GM12872 (cell line): ENCODE measurements at regions not wholly inside any gene's neighbourhood (a gene's known extent, or its start where the extent isn't known, plus 50 kb on each side); places are given as distances from the start of the nearest gene placed in this dataset.

Experiments used
- TF ChIP-seq, protein P1 (sequence below): IDR thresholded peaks from 3 replicates; pipeline ENCODE4 v1.5.1; 2011; ENCODE audit warnings: low read depth, mild to moderate bottlenecking, low read length, moderate library complexity; ENCODE audit not compliant: insufficient read depth

DNA sequence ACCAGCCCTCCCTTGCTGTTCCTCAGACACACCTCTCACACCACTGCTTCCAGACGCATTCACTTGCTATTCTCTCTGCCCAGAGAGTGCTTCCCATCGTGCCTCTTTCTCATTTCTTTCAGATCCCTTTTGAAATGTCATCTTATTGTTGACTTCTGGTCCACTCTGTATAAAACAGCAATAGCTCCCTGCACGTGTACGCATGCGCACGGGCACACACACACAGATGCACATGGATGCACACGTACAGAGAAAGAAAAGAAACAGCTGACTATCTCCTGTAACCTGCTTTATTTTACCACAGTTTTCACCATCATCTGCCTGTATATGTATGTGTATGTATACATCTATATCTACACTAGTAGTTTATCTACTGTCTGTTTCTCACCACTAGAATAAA lies 285.9 kb upstream of the NR5A2 start:
- TF ChIP-seq, protein P1, sequence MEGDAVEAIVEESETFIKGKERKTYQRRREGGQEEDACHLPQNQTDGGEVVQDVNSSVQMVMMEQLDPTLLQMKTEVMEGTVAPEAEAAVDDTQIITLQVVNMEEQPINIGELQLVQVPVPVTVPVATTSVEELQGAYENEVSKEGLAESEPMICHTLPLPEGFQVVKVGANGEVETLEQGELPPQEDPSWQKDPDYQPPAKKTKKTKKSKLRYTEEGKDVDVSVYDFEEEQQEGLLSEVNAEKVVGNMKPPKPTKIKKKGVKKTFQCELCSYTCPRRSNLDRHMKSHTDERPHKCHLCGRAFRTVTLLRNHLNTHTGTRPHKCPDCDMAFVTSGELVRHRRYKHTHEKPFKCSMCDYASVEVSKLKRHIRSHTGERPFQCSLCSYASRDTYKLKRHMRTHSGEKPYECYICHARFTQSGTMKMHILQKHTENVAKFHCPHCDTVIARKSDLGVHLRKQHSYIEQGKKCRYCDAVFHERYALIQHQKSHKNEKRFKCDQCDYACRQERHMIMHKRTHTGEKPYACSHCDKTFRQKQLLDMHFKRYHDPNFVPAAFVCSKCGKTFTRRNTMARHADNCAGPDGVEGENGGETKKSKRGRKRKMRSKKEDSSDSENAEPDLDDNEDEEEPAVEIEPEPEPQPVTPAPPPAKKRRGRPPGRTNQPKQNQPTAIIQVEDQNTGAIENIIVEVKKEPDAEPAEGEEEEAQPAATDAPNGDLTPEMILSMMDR = no peak

DNA sequence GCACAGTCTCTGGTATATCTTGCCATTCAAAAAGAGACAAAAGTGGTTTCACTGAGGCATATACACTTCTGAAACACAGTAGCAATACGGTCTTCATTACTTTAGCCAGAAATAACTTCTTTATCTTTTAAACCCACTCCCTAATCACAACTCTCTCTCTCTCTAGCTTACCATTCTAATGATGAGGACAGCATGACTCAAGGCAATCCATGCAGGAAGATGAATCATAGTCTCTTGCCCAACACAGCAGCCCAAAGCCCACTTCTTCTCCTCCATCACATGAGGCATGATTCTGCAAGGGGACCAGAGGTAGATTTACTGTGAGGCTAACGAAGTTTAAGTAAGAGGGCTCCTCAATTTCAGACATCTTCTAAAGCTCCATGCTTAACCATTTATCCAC lies 285.0 kb upstream of the NR5A2 start:
- TF ChIP-seq, protein P1 = no peak

DNA sequence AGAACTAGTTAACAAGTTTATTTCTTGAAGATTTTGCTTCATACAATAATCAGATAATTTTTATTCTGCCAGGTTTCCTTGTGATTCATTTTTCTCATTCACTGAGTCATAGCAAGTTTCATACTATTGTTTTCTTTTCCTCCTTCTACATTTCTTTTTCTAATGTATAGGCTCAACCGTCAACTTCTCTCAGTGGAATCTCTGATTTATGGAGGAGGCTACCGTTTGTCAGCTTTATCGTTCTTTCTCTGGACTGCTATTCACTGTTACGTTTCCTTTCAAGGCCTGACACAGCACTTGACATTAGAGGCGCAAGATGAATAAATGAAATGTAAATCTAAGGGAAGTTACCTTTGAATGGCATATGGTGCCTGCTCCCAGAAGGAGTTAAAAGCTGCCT lies 284.3 kb upstream of the NR5A2 start:
- TF ChIP-seq, protein P1 = no peak

DNA sequence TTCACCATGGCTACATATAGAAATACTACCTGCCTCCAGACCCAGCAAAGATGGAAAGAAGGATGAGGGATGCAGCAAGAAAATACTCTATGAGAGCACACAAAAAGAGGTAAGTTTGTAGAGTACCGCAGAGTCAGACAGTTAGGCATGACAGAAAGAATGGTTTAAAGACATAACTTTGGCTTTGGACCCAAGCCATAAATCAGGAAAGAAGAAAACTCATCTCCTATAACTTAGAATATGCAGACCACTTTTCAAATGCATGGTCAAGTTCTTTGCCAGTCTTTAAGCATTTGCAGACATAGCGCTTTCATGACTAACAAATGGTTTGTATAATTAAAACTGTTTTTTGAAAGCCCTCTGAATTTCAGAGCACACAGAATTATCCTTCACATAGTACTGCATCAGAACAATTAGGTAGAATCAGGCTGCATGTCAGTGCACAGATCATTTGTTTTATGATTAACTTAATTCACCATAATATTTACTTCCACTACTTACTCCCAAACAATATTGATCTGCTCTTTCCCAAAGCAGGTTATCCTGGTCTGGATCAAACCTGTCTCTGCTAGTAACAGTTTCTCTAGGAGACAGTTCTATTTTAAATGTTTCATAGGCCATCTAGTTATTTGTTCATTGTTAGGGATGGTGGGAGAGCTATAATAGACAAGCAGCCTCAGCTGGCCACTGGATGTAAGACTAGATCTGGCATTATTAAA lies 280.7 kb upstream of the NR5A2 start:
- TF ChIP-seq, protein P1 = no peak

DNA sequence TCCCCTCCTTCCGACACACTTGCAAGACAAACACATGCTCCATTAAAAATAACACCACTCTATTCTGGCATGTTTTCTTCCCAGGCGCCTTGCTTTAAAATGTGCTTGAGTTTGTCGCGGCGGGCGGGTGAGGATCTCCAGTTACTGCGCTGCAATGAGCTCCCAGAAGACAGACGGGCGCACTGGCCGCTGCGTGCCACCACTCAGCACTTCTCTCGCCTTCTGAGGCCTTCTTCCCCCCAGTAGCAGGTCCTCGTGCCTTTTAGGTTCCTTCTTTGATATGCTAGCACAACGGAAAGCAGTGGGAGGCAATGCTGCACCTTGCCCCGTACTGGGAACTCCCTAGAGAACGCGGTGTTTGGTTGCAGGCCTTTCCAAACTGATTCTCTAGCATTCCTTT lies 279.5 kb upstream of the NR5A2 start:
- TF ChIP-seq, protein P1 = no peak

DNA sequence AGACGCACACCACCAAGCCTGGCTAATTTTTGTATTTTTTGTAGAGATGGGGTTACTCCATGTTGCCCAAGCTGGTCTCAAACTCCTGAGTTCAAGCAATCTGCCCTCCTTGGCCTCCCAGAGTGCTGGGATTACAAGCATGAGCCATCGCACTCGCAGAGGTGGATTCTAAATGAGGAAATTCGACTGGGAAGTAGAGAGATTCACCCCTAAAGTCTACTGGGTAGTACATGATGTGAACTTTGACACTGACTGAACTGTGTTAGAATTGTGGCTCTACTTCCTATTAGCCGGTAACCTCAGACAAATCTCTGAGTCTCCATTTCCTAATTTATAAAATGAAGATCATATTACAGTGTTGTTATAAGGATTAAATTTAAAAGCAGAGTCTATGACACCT lies 276.0 kb upstream of the NR5A2 start:
- TF ChIP-seq, protein P1 = no peak

DNA sequence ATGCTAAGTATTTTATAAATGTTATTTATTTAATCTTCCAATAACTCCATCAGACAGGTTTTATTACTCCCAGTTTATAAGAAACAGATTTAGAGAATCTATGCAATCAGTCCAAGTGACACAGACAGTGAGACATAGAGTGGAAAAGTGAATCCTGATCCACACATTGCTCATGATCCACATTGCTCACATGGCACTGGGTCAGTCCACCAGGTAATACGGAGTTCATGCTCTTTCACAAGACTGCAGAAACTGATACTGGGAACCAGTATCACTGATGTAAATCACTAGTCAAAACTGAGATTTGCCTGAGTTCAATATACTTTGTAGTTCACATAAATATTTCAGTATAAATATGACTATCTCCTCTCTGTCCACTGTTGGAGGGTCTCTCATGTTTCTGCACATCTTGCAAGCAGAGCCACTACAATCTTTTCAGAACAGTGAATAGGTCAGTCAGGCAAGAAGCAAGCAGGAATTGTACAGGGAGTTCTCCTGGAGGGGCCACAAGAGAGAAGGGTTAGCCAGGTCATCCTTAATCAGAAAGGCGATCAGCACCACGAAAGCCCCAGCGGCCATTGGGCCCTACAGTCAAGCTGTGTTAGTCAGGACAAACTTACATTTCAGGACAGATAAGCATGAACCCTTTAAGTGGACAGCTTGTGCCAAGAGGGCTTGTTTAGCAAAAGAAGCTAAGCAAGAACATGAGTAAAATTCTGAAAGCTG lies 275.4 kb upstream of the NR5A2 start:
- TF ChIP-seq, protein P1 = no peak
